Keratinocyte (primary cell): ENCODE measurements at regions not wholly inside any gene's neighbourhood (a gene's known extent, or its start where the extent isn't known, plus 50 kb on each side); places are given as distances from the start of the nearest gene placed in this dataset.
"Not testable (repeated sequence)": the region's sequence is repeated elsewhere in the genome, so short reads cannot be mapped to it uniquely, and the experiment has no call there.

ENCODE experiments used
- DNase-seq: peaks from one replicate; pipeline ENCODE4 v3.0.0-alpha.2; 2011; ENCODE audit warnings: low read depth, missing footprints, low spot score
- FAIRE-seq: peaks from 2 replicates; lab custom pipeline; 2011; peaks lifted over from hg19 to GRCh38; lab: Jason Lieb, UNC
- H2AFZ ChIP-seq: 2 replicates; pipeline ENCODE4 v1.6.0; 2012; ENCODE audit warnings: low read length, control low read depth, inconsistent platforms; ENCODE audit not compliant: control insufficient read depth
- H3K27ac ChIP-seq: 2 replicates; pipeline ENCODE4 v1.5.1; 2011; ENCODE audit warnings: low read length; ENCODE audit not compliant: control insufficient read depth, insufficient read depth
- H3K27me3 ChIP-seq: 3 replicates; pipeline ENCODE4 v1.6.0; 2011; ENCODE audit warnings: low read length; ENCODE audit not compliant: control insufficient read depth, insufficient read depth; ENCODE audit errors: extremely low read depth
- H3K36me3 ChIP-seq, 2 experiments: 2 replicates in 1 of 2; 3 replicates in 1 of 2; pipeline ENCODE4 v1.5.1; 2011; ENCODE audit warnings: low read length in 2 of 2, mild to moderate bottlenecking in 1 of 2; ENCODE audit not compliant: control insufficient read depth in 2 of 2, insufficient read depth in 2 of 2; ENCODE audit errors: extremely low read depth in 1 of 2
- H3K4me1 ChIP-seq: 3 replicates; pipeline ENCODE4 v1.5.1; 2011; ENCODE audit warnings: low read length; ENCODE audit not compliant: control insufficient read depth, insufficient read depth; ENCODE audit errors: extremely low read depth
- H3K4me2 ChIP-seq: 3 replicates; pipeline ENCODE4 v1.6.0; 2011; ENCODE audit warnings: low read depth, low read length; ENCODE audit not compliant: control insufficient read depth, insufficient read depth; ENCODE audit errors: extremely low read depth
- H3K4me3 ChIP-seq, 3 experiments: fragments of 200-600 bp in 1 of 3; sonication (generic) in 1 of 3; 2 replicates in 2 of 3; 3 replicates in 1 of 3; pipeline ENCODE4 v1.5.1; 2011 to 2016; ENCODE audit warnings: low read length in 3 of 3, mild to moderate bottlenecking in 3 of 3, control low read depth in 2 of 3, inconsistent platforms in 1 of 3, low read depth in 1 of 3, mixed read lengths in 1 of 3, mixed run types in 1 of 3, moderate library complexity in 1 of 3; ENCODE audit not compliant: control insufficient read depth in 2 of 3, insufficient read depth in 2 of 3; ENCODE audit errors: extremely low read depth in 1 of 3
- H3K79me2 ChIP-seq: 2 replicates; pipeline ENCODE4 v1.6.0; 2012; ENCODE audit warnings: low read length; ENCODE audit not compliant: control insufficient read depth, insufficient read depth
- H3K9ac ChIP-seq: 3 replicates; pipeline ENCODE4 v1.6.0; 2011; ENCODE audit warnings: low read length; ENCODE audit not compliant: control insufficient read depth, insufficient read depth; ENCODE audit errors: extremely low read depth
- H3K9me1 ChIP-seq: 3 replicates; pipeline ENCODE4 v1.6.0; 2011; ENCODE audit warnings: low read length; ENCODE audit not compliant: control insufficient read depth, insufficient read depth; ENCODE audit errors: extremely low read depth
- H3K9me3 ChIP-seq: 2 replicates; pipeline ENCODE4 v1.5.1; 2012; ENCODE audit warnings: low read depth, low read length; ENCODE audit not compliant: control insufficient read depth
- H4K20me1 ChIP-seq: 3 replicates; pipeline ENCODE4 v1.6.0; 2011; ENCODE audit warnings: low read length; ENCODE audit not compliant: control insufficient read depth, insufficient read depth; ENCODE audit errors: extremely low read depth
- EZH2 ChIP-seq: IDR thresholded peaks from one replicate; pipeline ENCODE4 v1.6.1; 2012; ENCODE audit warnings: inconsistent platforms, mild to moderate bottlenecking, low read length, moderate library complexity
- dilution Hi-C: fragments of 300-500 bp; cut with MboI; formaldehyde crosslinking; loops from one replicate; pipeline ENCODE4 v1.7.0; 2020; ENCODE audit warnings: low sequenced_read_pairs; ENCODE audit not compliant: extremely low pct_ligation_motif_present
- TF ChIP-seq, protein P1 (sequence below), 3 experiments: IDR thresholded peaks in 1 of 3; conservative IDR thresholded peaks in 1 of 3; optimal IDR thresholded peaks in 1 of 3; 2 replicates in 2 of 3; 3 replicates in 1 of 3; pipeline versions ENCODE3 to v1.5.1; 2011; ENCODE audit warnings: low read length in 3 of 3, mild to moderate bottlenecking in 3 of 3, moderate library complexity in 2 of 3, control low read depth in 1 of 3, inconsistent platforms in 1 of 3; ENCODE audit not compliant: insufficient read depth in 2 of 3; ENCODE audit errors: extremely low read depth in 1 of 3

DNA sequence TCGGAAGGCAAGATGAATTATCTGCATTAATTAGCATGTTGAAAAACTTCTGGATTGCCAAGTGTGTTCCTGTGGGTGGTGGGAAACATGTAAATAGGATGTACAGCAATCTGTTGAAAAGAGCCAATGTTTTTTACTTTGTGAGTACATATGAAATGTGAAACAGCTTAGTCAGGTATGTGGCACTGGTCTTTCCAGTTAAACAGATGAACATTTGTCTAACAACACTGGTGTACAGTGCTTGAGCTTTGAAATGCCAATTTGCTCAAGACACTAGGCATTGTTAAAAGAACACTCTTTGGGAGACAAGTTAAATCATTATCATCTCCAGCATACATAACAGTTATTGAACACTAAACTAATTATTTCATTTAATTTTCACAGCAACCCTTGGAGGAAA, 107.3 kb upstream of the SLC24A2 start:
- no peak for TF ChIP-seq EZH2
- TF ChIP-seq, protein P1, sequence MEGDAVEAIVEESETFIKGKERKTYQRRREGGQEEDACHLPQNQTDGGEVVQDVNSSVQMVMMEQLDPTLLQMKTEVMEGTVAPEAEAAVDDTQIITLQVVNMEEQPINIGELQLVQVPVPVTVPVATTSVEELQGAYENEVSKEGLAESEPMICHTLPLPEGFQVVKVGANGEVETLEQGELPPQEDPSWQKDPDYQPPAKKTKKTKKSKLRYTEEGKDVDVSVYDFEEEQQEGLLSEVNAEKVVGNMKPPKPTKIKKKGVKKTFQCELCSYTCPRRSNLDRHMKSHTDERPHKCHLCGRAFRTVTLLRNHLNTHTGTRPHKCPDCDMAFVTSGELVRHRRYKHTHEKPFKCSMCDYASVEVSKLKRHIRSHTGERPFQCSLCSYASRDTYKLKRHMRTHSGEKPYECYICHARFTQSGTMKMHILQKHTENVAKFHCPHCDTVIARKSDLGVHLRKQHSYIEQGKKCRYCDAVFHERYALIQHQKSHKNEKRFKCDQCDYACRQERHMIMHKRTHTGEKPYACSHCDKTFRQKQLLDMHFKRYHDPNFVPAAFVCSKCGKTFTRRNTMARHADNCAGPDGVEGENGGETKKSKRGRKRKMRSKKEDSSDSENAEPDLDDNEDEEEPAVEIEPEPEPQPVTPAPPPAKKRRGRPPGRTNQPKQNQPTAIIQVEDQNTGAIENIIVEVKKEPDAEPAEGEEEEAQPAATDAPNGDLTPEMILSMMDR (optimal IDR thresholded peaks at IDR 0.05 in 1 of 3, IDR thresholded peaks at IDR 0.05 in 1 of 3, conservative IDR thresholded peaks at IDR 0.05 in 1 of 3; ENCODE audit: extremely low read depth in 1 of 3, insufficient read depth in 2 of 3, low read length in 3 of 3) = no peak
- Histone ChIP-seq H3K9ac (no peak overlapping the region), H2AFZ (no peak overlapping the region), H4K20me1 (no peaks in the 10 kb centered on the region), H3K36me3 (no peaks in the 10 kb centered on the region), H3K9me3 (no peaks in the 10 kb centered on the region), H3K4me1 (no peaks in the 10 kb centered on the region), H3K27ac (no peak overlapping the region), H3K4me3 (no peak overlapping the region), H3K9me1 (no peaks in the 10 kb centered on the region), H3K4me2 (no peak overlapping the region), H3K27me3 (no peaks in the 10 kb centered on the region), H3K79me2 (no peaks in the 10 kb centered on the region)
- dilution Hi-C loops = no loop called here
- DNase-seq (no peak), FAIRE-seq (no peak)

DNA sequence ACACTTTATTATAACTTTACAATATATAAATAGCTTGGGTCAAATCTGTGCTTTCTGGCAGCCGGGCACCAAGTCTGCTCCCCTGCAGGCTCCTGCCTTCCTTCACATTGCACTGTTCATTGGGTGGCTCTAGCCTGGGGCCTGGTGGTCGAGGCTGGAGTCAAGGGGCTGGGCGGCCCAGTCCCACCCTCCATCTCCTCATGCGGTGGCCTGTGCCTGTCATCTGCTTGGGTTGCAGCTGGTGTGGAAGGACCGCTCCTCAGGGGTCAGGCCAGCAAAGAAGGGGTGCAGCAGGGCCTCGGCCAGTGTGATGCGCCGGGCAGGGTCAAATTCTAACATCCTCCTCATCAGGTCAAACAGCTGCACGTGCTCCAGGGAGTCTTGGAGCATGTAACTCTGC, 106.7 kb upstream of the SLC24A2 start:
- H3K4me2 ChIP-seq, H3K27ac ChIP-seq, H3K27me3 ChIP-seq, DNase-seq, H4K20me1 ChIP-seq, H3K9me1 ChIP-seq, H2AFZ ChIP-seq, H3K4me1 ChIP-seq, H3K9ac ChIP-seq, H3K9me3 ChIP-seq, H3K79me2 ChIP-seq, FAIRE-seq, H3K36me3 ChIP-seq, dilution Hi-C loops, H3K4me3 ChIP-seq: not testable (repeated sequence)

DNA sequence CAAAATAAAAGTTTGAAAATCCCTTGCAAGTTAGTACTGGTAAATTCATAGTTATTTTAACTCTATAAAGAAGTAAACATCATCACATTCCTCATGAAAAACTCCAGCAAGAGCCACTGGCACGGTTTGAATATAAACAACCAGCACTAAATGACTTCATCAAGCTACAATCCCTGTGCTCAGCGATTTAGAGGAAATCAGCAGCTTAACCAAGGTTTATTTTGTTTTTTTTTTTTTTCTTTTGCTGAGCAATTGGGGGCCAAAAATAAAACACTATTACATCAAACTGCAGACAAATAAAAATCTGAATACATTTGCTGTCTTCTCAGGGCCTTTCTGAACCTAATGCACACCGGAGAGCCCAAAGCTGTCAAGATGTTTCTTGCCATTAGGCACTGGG, 106.2 kb upstream of the SLC24A2 start:
- Histone ChIP-seq H3K4me2 (no peak overlapping the region), H3K9me3 (no peaks in the 10 kb centered on the region), H3K4me3 (no peak overlapping the region), H3K9me1 (no peaks in the 10 kb centered on the region), H3K27me3 (no peaks in the 10 kb centered on the region), H3K27ac (no peak overlapping the region), H4K20me1 (no peaks in the 10 kb centered on the region), H2AFZ (no peak overlapping the region), H3K36me3 (no peaks in the 10 kb centered on the region), H3K79me2 (no peaks in the 10 kb centered on the region), H3K4me1 (no peaks in the 10 kb centered on the region), H3K9ac (no peak overlapping the region)
- TF ChIP-seq, protein P1 (optimal IDR thresholded peaks at IDR 0.05 in 1 of 3, IDR thresholded peaks at IDR 0.05 in 1 of 3, conservative IDR thresholded peaks at IDR 0.05 in 1 of 3; ENCODE audit: extremely low read depth in 1 of 3, insufficient read depth in 2 of 3, low read length in 3 of 3) = no peak
- no peak for TF ChIP-seq EZH2
- DNase-seq = no peak
- dilution Hi-C loops = no loop called here
- no peak for FAIRE-seq
